ENCODE measurements at regions not wholly inside any gene's neighbourhood (a gene's known extent, or its start where the extent isn't known, plus 50 kb on each side); places are given as distances from the start of the nearest gene placed in this dataset.
"Not testable (repeated sequence)": the region's sequence is repeated elsewhere in the genome, so short reads cannot be mapped to it uniquely, and the experiment has no call there.

DNA sequence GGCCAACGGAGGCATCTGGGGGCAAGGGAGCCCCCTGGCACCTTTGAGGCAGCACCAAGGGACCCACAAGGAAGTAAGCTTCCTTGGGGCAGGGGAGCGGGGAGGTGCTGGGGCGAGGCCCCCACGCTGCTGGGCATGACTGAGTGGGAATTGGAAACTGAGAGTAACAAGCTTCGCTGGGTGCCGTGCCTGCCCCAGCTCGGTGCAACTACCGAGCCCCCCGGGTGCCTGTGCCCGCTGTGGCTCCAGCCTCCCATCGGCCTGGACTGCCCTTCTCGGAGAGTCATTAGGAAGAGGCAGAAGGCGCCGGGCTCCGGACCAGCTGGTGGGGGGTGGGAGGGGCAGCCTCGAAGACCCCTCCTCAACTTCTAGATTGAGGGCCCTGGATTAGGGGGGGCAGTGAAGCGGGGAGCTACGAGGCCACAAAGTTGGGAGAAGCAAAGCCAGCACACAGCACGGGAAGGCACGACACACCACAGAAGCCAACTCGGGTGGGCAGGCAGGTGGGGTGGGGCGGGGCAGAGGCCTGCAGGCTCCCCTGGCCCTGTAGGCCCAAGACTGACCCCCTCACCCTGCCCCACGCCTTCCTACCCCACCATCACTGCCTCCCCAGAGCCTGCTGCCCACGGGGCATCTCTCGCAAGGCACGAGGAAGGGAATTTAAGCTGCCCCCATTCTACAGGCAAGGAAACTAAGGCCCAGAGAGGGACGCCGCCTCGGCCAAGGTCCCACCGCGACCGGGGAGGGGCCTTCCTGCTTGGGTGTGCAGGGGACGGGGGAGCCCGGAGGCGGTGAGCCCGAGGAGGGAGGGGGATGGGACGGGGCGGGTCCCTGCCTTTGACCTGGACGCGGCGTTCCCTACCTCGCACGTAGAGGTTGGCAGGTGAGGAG is 83.2 kb downstream of the PTPRS start:
- no peak for DNase-seq

DNA sequence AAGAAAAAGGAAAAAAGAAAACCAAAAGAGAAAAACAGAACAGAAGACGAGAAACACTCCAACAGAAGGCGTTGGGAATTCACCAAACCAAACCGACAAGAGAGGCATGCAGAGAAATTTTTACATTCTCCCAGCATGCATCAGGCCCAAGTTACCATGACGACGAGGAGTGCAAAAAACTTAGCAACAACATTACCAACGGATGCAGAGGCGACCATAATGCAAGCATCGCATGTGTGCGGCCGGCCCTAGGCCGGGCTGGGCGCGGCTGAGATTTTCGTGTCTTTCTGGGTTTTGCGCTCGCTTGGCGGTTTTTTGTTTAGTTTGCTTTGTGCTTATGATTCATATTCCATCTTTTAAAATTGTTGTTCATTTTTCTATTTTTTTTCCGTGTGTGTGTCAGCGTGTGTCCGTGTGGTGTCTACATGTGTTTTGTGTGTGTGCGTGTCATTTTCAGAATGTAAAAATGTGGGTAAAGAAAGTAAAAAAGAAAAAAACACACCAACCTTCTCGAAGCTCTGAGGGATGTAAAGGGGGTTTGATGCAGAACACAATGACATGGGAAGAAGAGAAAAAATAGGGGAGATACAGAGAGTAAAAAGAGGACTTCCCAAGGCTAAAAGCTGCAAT is 84.9 kb downstream of the PTPRS start:
- no peak for DNase-seq

DNA sequence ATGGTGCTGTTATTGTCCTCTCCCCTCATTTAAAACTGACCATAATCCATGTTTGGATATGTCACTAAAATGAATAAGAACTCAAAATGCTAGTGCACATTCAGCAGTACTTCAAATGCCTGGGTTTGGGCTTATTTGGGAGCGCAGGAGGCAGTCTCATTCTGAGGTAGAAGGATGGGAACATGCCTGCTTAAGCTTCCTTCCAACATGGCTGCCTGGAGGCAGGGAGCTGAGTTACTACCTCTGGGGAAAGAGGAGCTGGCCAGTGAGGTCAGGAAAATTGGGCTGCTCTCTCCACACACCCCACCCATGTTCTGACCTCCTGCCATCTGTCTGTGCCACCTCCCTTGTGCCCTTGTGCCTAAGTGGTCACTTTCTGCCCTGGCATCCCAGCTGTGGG is 85.7 kb downstream of the PTPRS start:
- no peak for DNase-seq

DNA sequence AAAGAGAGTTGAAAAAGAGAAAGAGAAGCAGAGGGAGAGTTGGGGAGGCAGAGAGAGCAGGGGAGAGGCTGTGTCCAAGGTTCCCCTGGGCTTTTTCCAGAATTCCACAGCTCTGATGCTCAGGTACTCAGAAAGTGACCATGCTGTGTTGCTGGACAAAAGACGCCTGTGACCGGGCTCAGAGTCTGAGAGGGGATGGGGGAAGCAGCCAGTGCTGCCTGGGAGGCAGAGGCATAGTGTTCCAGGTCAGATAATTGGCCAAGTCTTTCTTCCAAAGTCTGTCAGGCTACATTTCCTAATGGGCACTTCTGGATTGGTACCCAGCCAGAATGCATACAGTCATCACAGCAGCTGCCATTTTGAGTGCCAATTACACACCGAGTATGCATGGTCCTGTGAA is 86.1 kb downstream of the PTPRS start:
- DNase-seq, result no peak

DNA sequence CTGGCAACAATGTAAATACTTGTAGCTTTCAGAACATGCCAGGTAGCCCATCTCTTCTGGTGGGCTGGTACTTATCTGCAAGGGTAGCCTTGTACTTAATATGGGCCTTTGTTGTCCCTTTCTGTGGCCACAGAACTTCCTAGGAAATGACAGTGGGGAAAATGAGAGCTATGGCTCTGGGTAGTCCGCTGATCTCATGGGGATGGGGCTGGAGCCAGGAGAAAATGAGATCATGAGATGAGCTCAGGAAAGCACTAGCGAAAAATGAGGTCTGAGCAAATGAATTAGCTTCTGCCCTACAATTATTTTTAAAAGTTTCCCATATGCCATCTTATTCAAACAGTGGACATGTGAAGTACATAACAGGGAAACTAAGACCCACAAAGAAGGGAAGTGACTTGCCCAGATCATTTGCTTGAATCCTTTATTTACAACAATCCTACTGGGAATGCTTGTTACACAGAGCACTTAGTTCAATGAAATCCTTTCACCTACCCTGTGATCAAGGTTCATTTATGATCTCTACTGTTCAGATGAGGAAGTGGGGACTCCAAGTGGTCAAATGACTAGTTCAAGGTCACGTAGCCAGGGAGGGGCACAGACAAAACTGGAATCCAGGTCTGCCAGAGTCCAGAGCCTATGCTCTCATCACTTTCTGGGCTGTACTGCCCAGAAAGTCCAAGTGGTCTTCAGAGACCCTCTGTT is 87.1 kb downstream of the PTPRS start:
- DNase-seq, result no peak

DNA sequence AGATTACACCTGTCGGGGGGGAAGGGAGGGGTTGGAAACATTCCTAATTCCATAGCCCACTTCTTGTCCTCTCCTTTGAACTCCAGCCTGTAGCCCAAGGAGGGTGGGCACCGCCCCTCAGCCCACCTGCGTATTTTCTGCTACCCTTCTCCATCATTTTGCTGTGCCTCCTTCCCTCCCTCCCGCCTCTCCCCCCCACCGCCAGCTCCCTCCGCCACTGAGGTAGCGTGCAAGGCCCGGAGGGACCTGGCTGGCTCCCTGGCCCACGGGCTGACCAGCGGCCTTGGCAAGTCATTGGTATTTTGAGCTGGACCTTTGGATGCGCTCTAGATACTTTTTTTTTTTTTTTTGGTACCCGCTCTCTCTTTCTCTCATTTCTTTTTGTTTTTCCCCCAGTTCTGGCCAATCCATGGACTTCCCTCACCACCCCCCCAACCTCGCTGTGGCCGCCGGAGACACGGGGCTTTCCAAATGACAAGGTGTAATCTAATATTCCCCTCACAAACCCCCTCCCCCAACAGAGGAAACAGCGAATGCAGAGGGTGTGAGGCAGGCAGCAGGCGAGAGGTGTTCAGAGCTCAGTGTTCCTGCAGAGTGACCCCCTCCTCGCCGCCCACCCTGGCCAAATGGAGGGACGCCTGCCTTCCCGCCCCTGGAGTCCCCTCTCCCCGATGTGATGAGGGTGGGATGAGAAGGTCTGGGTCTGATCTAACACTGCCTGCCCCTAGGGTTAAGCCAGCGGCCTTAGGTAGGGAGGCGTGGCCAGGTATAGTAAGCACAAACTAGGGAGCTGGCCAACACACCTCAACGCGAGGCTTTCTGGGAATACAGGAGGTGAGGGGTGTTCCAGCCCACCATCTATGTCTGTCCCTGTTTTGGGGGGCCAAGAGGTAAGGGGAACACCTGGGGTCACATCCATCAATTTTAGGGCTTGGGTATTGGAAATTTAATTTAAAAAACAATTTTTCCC is 89.2 kb downstream of the PTPRS start:
- DNase-seq, result no peak

DNA sequence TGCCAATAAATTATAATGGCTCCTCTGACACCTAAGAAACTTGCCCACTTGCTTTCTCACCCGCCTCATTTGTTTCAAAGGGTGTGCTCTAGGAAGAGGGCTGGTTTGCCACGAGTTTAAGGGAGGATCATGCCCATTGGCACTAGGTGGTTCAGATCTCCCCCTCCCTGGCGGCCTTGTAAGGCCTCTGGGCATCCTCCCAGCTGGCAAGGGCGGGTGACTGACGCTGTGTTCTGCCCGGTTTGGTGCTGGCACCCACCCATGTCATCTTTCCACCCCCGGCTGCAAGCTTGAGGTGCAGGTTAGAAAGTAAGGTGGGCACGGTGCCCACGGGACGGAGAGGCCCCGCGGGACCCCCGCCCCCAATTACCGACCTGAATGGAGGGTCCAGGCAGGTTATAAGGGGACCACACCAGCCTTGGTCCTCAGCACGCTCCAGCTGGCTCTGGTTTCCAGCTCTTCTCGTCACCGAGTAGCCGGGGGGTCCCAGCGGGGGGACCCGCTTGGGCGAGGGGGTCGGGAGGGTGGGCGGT is 90.4 kb downstream of the PTPRS start:
- DNase-seq, result no peak

DNA sequence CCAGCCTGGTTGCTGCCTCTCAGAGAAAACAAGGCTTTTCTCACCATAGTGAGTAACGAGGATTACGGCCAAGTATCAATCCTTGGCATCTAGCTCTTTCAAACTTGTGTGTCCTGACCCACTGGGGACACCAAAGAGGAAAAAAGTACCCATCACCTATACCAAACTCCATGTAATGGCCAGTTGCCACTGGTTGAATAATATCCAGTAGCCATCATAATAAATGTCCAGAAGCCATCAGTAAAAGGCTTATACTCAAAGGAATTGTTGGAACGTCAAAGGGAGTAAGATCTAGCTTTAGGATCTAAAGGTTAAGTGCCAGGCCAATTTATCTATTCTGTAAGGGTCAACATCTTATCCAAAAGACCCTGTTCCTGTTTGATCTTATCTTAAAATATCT is 91.1 kb downstream of the PTPRS start:
- DNase-seq, result no peak

DNA sequence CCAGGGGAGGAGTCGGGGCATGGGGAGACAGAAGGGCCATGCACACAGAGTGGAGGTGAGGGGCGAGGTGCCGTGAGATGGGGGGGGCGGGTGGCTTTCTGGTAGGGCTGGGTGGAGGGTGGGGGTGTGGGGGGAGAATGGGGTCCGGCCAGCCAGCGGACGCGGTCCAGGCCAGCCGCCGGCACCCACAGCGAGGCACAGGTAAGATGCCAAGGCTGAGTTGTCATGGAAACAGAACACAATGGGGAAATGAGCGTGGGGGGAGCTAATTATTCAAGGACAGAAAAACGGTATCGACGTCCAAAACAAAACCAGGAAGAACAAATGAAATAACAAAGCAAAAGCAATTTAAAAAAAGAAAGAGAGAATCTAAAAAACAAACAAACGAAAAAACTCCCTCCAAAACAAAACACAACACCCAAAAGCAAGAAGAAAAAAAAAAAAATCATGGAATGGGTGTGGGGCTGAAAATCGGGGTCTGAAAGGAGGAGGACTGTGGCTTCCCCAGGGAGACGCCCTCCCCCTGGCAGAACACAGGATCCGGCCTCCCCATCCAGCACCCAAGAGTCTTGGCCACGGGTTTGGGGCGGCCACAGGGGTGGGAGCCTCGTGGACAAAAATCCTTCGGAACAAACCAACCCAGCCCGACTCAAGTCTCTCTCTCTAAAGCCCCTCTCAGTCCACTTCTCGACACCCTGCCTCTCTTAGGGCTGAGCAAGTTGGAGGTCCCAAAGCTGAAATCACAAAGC is 92.5 kb downstream of the PTPRS start:
- no peak for DNase-seq

DNA sequence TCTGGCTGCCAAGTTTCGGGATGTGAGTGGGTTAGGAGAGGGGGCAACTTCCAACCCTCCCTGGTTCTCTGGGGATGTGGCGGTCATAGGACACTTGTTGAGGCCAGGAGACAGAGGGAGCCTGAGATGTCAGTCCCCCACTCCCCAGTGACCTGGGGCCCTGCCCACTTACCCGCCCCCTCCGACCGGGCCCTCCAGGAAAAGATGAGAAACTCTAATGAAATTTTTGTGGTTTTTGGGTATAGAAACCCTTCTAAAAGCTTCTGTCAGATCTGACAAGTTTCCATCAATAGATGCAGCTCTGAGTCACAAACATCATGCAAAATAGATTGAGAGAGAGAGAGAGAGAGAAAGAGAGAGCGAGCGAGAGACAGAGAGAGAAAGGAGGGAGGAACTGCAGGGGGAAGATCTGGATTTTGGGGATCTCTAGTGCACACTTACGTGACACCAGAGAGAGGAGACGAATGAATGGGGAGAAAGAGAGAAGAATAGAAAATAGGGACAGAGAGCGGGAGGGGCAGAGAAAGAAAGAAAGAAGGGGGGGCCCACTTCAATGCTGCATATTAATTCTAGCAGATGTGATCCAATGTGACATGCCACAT is 94.0 kb downstream of the PTPRS start:
- DNase-seq, result no peak

DNA sequence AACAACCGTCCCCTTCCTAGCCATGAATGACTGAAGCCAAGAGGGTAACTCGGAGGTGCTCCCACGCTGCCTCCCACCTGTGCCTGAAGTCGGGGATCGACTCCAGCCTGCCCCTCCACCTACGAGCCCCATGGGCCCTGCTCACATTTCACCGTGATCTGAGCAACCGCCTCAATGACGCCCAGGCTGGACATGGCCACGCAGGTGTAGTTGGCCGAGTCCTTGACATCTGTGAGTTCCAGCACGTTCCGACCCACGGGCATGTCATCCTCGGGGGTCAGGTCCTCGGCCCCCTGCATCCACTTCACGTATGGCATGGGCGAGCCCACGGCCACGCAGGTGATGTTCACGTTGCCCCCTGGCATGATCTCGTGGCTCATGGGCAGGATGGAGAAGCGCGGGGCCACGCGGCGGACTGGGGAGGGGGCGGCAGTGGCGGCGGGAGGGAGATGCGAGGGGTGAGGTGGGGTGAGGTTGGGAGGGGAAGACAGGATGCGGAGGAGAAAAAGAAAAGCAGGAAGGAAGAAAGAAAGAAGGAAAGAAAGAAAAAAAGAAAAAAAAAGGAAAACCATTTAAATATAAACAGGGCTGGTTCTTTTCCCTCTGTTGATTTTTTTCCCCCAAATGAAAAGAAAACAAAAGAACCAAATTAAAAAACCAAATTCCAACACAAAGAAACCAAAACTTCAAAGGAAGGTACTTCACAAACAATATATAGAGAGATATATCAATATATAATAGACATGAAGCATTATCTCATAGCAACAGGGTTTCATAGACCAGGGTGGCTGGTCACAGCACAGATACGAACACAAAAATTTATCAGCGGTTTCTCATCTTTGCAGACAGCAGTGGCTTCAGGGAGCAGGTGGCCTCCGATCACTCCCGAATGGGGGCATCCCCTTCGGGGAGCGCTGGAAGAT is 94.7 kb downstream of the PTPRS start:
- no peak for DNase-seq

DNA sequence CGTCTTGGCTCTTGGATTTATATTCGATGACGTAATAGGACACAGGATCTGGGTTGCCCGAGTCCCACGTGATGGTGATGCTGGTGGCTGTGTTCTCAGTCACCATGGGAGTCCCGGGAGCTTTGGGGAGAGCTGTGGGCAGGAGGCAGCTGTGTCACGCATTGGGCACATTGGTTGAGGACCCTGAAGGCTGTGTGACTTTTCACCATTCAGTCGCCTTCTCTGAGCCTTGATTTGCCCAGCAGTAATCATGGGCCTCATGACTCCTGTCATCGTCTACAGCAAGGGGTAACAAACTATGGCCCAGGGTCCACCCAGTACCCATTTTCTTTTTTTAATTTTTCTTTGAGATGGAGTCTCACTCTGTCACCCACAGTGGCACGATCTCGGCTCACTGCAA is 96.3 kb downstream of the PTPRS start:
- DNase-seq, result no peak

DNA sequence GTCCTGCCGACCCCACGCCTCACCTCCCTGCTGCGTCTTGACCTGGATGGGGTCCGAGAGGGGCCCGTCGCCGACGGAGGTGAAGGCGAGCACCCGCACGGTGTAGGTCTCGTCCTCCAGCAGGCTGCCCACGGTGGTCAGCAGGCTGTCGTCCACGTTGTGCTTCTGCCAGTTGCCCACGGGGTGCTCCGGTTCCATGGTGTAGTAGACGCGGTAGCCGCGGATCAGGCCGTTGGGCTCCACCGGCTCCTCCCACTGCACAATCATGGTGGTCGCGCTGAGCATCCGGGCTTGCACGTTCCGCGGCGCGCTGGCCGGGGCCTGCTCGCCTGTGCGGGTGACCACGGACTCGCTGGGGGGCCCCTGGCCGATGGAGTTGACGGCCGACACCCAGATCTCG is 96.7 kb downstream of the PTPRS start:
- DNase-seq, result no peak

DNA sequence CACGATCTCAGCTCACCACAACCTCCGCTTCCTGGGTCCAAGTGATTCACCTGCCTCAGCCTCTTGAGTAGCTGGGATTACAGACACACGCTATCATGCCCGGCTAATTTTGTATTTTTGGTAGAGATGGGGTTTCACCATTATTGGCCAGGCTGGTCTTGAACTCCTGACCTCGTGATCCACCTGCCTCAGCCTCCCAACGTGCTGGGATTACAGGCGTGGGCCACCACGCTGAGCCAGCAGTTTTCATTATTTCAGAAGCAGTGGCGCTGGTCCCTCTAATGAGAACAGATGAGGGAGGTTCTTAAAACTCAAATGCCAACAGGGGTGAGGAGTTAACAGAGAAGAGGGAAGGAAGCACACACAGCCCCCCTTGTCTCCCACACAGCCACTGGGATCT is 98.7 kb downstream of the PTPRS start:
- not testable (repeated sequence) for DNase-seq

DNA sequence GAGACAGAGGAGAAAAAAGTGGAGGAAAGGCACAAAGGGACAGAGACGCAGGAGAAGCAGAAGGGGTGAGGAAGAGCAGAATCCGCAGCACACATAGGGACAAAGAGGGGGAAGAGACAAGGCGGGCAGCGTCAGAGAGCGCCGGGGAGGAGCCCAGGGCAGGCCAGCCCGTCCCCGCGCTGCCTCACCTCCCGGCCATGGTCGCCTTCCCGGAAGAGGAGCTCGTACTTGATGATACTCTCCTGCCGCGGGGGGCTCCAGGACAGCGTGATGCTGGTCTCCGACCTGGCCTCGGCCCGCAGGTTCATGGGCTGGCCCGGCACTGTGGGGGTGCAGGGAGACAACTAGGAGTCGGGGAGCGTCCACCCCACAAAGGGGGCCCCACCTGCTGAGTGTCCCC is 100.6 kb downstream of the PTPRS start:
- no peak for DNase-seq

DNA sequence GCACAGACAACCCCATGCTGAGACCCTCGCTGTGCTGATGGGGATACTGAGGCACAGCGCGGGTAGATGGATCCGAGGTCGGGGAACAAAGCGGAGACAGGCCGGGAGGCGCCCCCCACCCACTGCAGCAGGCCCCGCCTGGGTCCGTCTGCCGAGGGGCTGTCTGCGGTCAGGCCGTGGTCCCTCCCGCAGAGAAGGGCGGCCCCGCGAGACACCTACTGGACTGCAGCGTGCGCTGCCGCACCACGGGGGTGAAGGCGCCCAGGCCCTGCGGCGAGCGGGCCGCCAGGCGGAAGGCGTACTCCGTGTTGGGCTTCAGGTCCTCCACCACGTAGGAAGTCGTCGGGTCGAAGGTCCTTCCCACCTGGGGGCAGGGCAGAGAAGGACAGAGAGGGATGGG is 101.9 kb downstream of the PTPRS start:
- DNase-seq, result no peak

DNA sequence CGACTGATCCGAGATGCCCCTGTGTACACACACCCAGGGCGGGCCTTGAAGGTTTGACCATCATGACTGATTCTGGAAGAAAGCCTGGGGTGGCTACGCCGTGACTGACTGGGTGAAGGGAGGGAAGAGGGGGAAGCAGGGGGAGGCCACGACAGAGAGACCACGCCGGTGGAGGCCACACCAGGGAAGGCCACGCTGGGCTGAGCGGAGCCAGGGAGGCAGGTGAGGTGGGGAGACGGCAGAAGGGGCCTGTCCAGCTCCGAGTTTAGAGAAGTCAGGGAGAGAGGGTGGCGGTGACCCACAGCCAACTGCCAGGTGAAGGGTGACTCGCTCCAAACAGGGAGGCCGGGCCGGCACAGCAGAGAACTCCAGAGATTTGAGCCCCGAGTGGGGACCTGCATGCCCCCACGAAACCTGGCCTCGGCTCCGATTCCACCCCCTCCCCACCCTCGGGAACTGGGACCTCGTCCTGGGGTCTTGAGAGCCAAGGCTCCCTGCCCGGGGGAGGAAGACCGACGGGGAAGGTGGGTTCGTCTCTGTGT is 102.6 kb downstream of the PTPRS start:
- no peak for DNase-seq

DNA sequence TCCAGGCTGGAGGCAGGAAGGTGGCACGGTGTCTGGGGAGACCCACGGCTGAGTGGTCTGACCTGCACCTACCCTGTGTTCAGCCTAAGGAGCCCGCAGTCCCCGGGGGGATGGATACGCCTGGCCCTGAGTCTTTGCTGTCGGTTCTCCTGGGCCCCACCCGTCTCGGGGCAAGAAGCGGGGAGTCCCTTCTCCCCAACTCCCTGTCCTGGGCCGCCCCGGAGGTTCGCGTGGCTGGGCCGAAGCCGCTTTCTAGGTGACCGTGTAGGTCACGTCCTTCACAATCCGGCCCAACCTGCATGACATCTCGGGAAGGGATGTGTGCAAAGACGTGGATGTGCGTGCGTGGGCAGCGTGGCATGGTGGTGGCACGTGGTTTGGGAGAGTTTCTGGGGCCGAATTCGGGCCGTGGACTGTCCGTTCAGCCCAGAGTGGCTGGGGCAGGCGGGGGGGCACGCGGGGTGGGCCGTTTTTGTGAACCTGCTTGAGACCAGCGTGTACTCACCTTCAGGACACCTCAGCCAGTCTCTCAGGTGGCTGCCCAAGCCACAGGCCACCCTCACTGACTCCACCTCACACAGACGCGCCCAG is 103.3 kb downstream of the PTPRS start:
- DNase-seq, result no peak

DNA sequence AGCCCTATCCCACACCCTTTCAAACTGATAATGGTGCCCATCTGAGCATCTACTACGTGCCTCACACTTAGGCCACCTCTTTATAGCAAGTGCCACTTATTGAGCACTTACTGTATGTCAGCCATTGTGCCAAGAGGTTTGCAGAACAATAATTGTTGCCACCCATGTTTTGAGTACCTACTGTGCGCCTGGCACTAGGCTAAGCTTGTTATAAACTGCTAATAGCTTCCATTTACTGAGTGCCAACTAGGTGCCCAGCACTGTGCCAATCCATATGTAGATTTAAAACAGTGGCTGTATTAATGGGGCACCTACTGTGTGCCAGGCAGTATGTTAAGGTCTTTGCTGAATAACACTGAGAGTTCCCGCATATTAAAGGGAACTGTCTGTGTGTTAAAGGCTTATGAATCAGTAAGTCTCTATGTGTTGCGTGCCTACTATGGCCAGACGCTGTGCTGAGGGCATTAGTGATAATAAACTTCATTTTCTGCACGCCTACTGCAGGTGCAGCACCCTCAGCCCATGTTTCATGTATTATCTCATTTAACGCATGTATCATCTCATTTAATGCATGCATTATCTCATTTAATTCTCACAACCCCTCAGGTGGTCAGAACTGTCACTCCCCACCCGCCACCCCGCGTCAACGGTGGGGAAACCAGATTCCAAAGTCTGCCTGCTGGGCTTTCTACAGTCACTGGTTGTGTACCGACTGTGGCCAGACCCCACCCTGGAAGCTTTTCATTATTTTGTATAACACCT is 105.0 kb downstream of the PTPRS start:
- no peak for DNase-seq

Measured in stimulated activated CD4-positive, alpha-beta T cell treated with anti-CD3 and anti-CD28 coated beads, Interleukin-4, amount 100 ng/mL, for 4 hours (primary cell).